Fibroblast of skin of left biceps (primary cell): ENCODE measurements at regions not wholly inside any gene's neighbourhood (a gene's known extent, or its start where the extent isn't known, plus 50 kb on each side); places are given as distances from the start of the nearest gene placed in this dataset.
"Not testable (repeated sequence)": the region's sequence is repeated elsewhere in the genome, so short reads cannot be mapped to it uniquely, and the experiment has no call there.

Source experiments
- DNase-seq, 2 experiments: peaks; one replicate each; pipeline ENCODE4 v3.0.0-alpha.2; 2013; ENCODE audit warnings: low read depth in 2 of 2

GRCh38 chr1:188715566-188715965, 1762.1 kb downstream of the BRINP3 start:
- no peak for DNase-seq

GRCh38 chr1:188719735-188720134, 1757.9 kb downstream of the BRINP3 start:
- DNase-seq: no peak

DNA sequence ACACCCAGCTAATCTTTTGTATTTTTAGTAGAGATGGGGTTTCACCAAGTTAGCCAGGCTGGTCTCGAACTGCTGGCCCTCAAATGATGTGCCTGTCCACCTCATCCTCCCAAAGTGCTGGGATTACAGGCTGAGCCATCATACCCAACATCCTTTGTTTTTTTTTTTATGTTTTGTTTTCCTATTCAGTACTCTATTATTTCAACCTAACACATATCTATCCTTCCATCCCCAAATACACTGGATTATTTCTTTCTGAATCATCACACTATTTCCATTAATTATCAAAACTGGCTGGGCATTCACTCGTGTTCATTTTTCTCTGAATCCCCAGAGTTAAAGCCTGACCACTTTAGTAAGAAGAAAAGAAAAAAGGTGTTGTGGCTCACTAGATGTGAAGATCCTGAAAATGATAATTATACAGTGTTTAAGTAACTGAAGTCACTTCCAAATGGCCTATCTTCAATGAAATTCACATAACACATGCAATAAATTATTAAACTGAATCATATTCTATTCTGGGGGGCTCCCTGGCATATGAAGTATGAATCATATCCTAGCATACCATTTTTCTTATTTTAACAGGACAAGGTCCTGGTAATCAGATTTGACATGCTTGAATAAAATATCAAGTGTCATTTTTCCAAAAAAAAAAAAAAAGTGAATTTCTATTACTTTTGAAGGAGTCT, 1754.2 kb downstream of the BRINP3 start:
- DNase-seq: no peak

GRCh38 chr1:188729039-188729438, 1748.6 kb downstream of the BRINP3 start:
- no peak for DNase-seq

GRCh38 chr1:188735567-188735966, 1742.1 kb downstream of the BRINP3 start:
- no peak for DNase-seq

GRCh38 chr1:188749275-188749674, 1728.4 kb downstream of the BRINP3 start:
- not testable (repeated sequence) for DNase-seq

DNA sequence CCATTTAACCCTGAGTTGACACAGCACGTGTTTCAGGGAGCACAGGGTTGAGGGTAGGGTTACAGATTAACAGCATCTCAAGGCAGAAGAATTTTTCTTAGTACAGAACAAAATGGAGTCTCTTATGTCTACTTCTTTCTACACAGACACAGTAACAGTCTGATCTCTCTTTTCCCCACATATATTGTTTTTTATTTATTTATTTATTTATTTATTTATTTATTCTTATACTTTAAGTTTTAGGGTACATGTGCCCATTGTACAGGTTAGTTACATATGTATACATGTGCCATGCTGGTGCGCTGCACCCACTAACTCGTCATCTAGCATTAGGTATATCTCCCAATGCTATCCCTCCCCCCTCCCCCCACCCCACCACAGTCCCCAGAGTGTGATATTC, 1725.6 kb downstream of the BRINP3 start:
- DNase-seq: not testable (repeated sequence)

DNA sequence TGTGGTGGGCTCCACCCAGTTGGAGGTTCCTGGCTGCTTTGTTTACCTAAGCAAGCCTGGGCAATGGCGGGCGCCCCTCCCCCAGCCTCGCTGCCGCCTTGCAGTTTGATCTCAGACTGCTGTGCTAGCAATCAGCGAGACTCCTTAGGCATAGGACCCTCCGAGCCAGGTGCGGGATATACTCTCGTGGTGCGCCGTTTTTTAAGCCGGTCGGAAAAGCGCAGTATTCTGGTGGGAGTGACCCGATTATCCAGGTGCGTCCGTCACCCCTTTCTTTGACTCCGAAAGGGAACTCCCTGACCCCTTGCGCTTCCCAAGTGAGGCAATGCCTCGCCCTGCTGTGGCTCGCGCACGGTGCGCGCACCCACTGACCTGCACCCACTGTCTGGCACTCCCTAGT, 1719.9 kb downstream of the BRINP3 start:
- not testable (repeated sequence) for DNase-seq

DNA sequence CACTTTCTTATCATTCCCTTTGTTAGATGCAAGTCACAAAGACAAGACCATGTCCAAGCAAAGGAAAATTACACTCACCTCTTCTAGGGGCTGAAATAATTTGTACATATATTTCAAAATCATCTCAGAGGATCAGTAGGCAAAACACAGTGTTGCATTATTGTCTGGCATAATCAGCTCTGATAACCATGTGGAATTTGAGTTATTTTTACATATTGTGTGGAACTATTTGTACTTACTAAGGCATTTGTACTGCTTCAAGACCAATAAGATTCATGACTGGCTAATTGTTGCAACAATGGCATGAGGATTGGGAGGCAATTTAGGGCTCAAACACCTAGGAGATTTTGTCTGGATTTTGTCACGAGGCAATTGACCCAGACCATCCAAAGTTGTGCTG, 1716.4 kb downstream of the BRINP3 start:
- DNase-seq: no peak

- DNase-seq: no peak
Measured at GRCh38 chr1:188762166-188762743, 1715.4 kb downstream of the BRINP3 start.

DNA sequence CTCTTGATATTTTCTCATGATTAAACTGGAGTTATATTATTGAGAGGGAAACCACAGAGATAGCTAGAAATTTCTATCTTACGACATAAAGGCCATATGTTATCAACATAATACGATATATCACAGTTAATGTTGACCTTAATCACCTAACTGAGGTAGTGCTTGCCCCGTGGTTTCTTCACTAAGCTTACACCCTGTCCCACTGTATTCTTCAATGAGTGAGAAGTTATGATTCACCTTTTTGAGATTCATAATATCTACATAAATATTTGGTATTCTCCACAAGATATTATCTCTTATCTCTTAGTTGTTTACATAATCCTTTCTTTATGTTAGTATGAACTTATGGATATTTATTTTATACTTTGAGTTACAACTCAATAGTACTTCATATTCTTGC, 1714.1 kb downstream of the BRINP3 start:
- no peak for DNase-seq

- DNase-seq: no peak
Measured at GRCh38 chr1:188769181-188769580, 1708.5 kb downstream of the BRINP3 start.

GRCh38 chr1:188769936-188770335, 1707.7 kb downstream of the BRINP3 start:
- DNase-seq: no peak

DNA sequence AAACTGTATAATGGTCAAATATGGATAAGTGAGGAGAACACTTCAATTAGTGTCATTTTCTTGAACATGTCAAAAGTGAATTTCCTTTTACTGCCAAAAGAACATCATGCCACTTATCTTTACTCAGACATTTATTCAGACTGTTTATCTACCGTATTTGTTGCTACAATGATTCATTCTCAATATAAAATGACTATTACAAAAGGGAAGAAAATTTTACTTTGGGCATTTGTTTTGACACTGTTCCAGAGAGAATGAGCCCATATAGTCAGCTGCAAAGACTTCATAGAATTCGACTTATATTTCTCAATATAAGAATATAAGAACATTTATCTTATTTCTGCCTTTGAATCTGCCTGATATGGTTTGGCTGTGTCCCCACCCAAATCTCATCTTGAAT, 1699.1 kb downstream of the BRINP3 start:
- no peak for DNase-seq

GRCh38 chr1:188782220-188782841, 1695.3 kb downstream of the BRINP3 start:
- DNase-seq: peak; percentile 3 to 9

GRCh38 chr1:188794969-188795368, 1682.7 kb downstream of the BRINP3 start:
- DNase-seq: no peak

DNA sequence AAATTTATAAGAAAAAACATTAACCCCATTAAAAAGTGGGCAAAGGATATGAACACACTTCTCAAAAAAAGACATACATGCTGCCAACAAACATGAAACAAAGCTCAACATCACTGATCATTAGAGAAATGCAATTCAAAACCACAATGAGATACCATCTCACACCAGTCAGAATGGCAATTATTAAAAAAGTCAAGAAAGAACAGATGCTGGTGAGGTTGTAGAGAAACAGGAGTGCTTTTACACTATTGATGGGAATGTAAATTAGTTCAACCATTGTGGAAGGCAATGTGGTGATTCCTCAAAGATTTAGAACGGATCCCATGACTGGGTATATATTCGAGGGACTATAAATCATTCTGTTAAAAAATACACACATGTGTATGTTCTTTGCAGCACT, 1665.5 kb downstream of the BRINP3 start:
- not testable (repeated sequence) for DNase-seq

DNA sequence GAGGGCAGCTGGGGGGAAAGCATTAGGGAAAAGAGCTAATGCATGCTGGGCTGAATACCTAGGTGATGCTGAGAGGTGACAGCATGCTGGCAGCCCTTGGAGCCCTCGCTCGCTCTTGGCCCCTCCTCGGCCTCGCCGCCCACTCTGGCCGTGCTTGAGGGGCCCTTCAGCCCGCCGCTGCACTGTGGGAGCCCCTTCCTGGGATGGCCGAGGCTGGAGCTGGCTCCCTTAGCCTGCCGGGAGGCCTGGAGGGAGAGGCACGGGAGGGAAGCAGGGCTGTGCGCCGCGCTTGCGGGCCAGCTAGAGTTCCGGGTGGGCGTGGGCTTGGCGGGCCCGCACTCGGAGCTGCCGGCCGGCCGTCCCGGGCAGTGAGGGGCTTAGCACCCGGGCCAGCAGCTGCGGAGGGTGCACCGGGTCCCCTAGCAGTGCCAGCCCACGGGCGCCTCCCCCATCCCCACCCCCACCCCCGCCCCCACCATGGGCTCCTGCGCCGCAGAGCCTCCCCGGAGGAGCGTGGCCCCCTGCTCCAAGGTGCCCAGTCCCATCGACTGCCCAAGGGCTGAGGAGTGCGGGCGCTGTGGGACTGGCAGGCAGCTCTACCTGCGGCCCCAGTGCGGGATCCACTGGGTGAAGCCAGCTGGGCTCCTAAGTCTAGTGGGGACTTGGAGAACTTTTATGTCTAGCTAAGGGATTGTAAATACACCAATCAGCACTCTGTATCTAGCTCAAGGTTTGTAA, 1664.7 kb downstream of the BRINP3 start:
- DNase-seq: not testable (repeated sequence)

GRCh38 chr1:188817814-188818213, 1659.8 kb downstream of the BRINP3 start:
- DNase-seq: no peak

DNA sequence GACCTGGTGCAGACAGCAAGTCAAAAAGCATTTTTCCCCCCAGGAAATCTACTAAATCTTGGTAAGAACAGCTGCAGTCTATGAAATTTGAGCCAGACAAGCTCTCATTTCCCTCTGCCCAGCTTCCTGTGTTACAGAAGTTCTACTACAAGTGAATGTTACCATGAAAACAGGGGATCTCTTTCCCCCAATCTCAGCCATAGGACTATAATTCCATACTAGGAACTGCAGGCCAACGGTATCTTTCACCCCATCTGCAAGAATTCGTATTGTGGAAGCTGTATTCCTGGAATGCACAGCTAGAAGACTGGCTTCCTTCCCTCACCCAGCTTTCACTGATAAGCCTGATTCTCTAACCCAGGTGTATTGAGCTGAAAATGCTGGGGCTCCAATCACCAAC, 1655.4 kb downstream of the BRINP3 start:
- no peak for DNase-seq

- DNase-seq: no peak
Measured at GRCh38 chr1:188825471-188825870, 1652.2 kb downstream of the BRINP3 start.

GRCh38 chr1:188826800-188827199, 1650.9 kb downstream of the BRINP3 start:
- DNase-seq: no peak

DNA sequence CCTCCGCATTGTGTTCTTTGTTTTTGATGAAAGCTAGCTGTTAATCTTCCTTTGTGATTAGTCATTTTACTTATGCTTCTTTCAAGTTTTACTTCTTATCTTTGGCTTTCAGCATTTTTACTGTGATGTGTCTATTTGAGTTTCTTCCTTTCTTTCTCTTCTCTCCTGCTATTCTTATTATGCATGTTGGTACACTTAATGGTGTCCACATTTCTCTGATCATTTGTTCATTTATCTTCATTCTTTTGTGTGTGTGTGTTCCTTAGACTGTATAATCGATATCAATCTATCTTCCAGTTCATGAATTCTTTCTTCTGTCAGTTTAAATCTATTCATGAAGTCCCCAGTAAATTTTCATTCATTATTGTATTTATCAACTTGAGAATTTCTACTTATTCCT, 1650.3 kb downstream of the BRINP3 start:
- no peak for DNase-seq
